K562 (cell line): ENCODE measurements at regions not wholly inside any gene's neighbourhood (a gene's known extent, or its start where the extent isn't known, plus 50 kb on each side); places are given as distances from the start of the nearest gene placed in this dataset.

Experiments used
- ATAC-seq: fragments of 200-7000 bp; cut with Tn5 transposase; 3 replicates; pipeline ENCODE4 v1.9.1; 2020; ENCODE audit warnings: moderate library complexity
- BruUV-seq: library from RNA; stranded (reverse); fragments of 400-500 nt; replicated peaks from 2 replicates; lab custom pipeline; 2021; lab: Mats Ljungman, UMichigan
- CTCF ChIA-PET: fragments of 300-600 bp; formaldehyde crosslinking; extraction: SDS; loops from one replicate; lab custom pipeline; 2021; ENCODE audit warnings: low intra/inter-chr PET ratio; lab: Yijun Ruan, JAX
- POLR2A ChIA-PET: fragments of 300-600, 350-650 bp; sonication (Branson Sonifier 250); formaldehyde crosslinking; extraction: SDS; loops from one replicate; lab custom pipeline; 2021; ENCODE audit warnings: antibody characterized with exemption, inconsistent platforms; lab: Yijun Ruan, JAX
- DNase-seq, 4 experiments: peaks; one replicate each; pipeline versions ENCODE4 v3.0.0 to v3.0.0-alpha.2; 2011 to 2018; ENCODE audit warnings: low spot score in 3 of 4, mixed read lengths in 3 of 4; ENCODE audit errors: extremely low read depth in 1 of 4
- FAIRE-seq: peaks from 2 replicates; lab custom pipeline; 2011; peaks lifted over from hg19 to GRCh38; lab: Jason Lieb, UNC
- H2AFZ ChIP-seq: 2 replicates; pipeline ENCODE4 v1.6.0; 2011; ENCODE audit warnings: low read depth, low read length, control low read depth, inconsistent platforms
- H3K27ac ChIP-seq: fragments of 200-600 bp; 3 replicates; pipeline ENCODE4 v1.8.0; 2011; ENCODE audit warnings: low read depth, mild to moderate bottlenecking, control low read depth, inconsistent platforms, low read length, moderate library complexity, mixed read lengths; ENCODE audit errors: extremely low read depth
- H3K27me3 ChIP-seq, 2 experiments: fragments of 300-600 bp in 1 of 2; 2 replicates in 1 of 2; 3 replicates in 1 of 2; pipeline versions ENCODE4 v1.6.0 to v1.8.0; 2011; ENCODE audit warnings: inconsistent platforms in 2 of 2, low read length in 2 of 2, mild to moderate bottlenecking in 1 of 2, mixed read lengths in 1 of 2, moderate library complexity in 1 of 2; ENCODE audit not compliant: control insufficient read depth in 2 of 2, insufficient read depth in 2 of 2
- H3K36me3 ChIP-seq: fragments of 300-600 bp; 3 replicates; pipeline ENCODE4 v1.8.0; 2011; ENCODE audit warnings: mild to moderate bottlenecking, low read length, inconsistent platforms; ENCODE audit not compliant: control insufficient read depth, insufficient read depth
- H3K4me1 ChIP-seq, 2 experiments: fragments of 200-600 bp in 1 of 2; replicated peaks in 1 of 2; 2 replicates in 1 of 2; 3 replicates in 1 of 2; pipeline versions ENCODE4 v1.5.1 to v1.8.0; 2011; ENCODE audit warnings: inconsistent platforms in 2 of 2, low read length in 2 of 2, mild to moderate bottlenecking in 1 of 2, mixed read lengths in 1 of 2, moderate library complexity in 1 of 2; ENCODE audit not compliant: control insufficient read depth in 2 of 2, insufficient read depth in 2 of 2
- H3K4me2 ChIP-seq: 2 replicates; pipeline ENCODE4 v1.6.1; 2011; ENCODE audit warnings: low read length, control low read depth, inconsistent platforms, mixed read lengths; ENCODE audit not compliant: insufficient read depth
- H3K4me3 ChIP-seq: fragments of 200-600 bp; sonication (generic), shearing (Covaris generic); 2 replicates; pipeline ENCODE4 v1.5.1; 2016; ENCODE audit warnings: control low read depth, inconsistent platforms
- H3K79me2 ChIP-seq: fragments of 200-600 bp; 3 replicates; pipeline ENCODE4 v1.8.0; 2011; ENCODE audit warnings: low read length, inconsistent platforms; ENCODE audit not compliant: control insufficient read depth, insufficient read depth
- H3K9ac ChIP-seq, 2 experiments: 2 replicates each; pipeline versions ENCODE4 v1.6.0 to v1.6.1; 2011; ENCODE audit warnings: low read depth in 2 of 2, low read length in 2 of 2, control low read depth in 1 of 2, inconsistent platforms in 1 of 2, mild to moderate bottlenecking in 1 of 2, mixed read lengths in 1 of 2; ENCODE audit not compliant: insufficient read depth in 1 of 2
- H3K9me1 ChIP-seq: one replicate; pipeline ENCODE4 v1.6.0; 2011; ENCODE audit warnings: inconsistent platforms, mild to moderate bottlenecking, low read length, moderate library complexity; ENCODE audit not compliant: control insufficient read depth, insufficient read depth
- H3K9me3 ChIP-seq: replicated peaks from 2 replicates; pipeline ENCODE4 v1.5.1; 2011; ENCODE audit warnings: low read depth, low read length, inconsistent platforms; ENCODE audit not compliant: control insufficient read depth, insufficient read depth
- H4K20me1 ChIP-seq: replicated peaks from 2 replicates; pipeline ENCODE4 v1.6.1; 2011; ENCODE audit warnings: low read length, inconsistent platforms, mixed read lengths; ENCODE audit not compliant: control insufficient read depth, insufficient read depth
- KLF6 ChIP-seq: fragments of 250-450 bp; sonication (Bioruptor Pico); IDR thresholded peaks from 2 replicates; pipeline ENCODE4 v1.4.0; 2020; ENCODE audit warnings: mild to moderate bottlenecking, moderate library complexity, borderline replicate concordance
- MAFG ChIP-seq: fragments of 450-650 bp; conservative IDR thresholded peaks from 2 replicates; pipeline ENCODE4 v1.6.1; 2016; ENCODE audit warnings: missing genetic modification characterization, missing compliant biosample characterization
- MEF2D ChIP-seq: conservative IDR thresholded peaks from 2 replicates; pipeline ENCODE4 v1.6.1; 2016; ENCODE audit warnings: low read depth, missing genetic modification characterization, missing compliant biosample characterization
- RBM17 ChIP-seq: fragments of 200-400 bp; formaldehyde crosslinking; IDR thresholded peaks from 2 replicates; pipeline ENCODE4 v1.6.1; 2017; ENCODE audit warnings: low read depth, mild to moderate bottlenecking, low read length, borderline replicate concordance
- SMAD3 ChIP-seq: fragments of 450-650 bp; formaldehyde crosslinking; conservative IDR thresholded peaks from 2 replicates; pipeline ENCODE4 v1.4.0; 2020; ENCODE audit warnings: mild to moderate bottlenecking
- ZNF134 ChIP-seq: fragments of 250-450 bp; sonication (Bioruptor Pico); conservative IDR thresholded peaks from 2 replicates; pipeline ENCODE4 v1.4.0; 2020
- ZNF174 ChIP-seq: fragments of 250-450 bp; sonication (Bioruptor Pico); IDR thresholded peaks from 2 replicates; pipeline ENCODE4 v1.4.0; 2020; ENCODE audit warnings: mild to moderate bottlenecking
- ZNF212 ChIP-seq: fragments of 450-650 bp; formaldehyde crosslinking; IDR thresholded peaks from 2 replicates; pipeline ENCODE4 v1.4.0; 2020; ENCODE audit warnings: mild to moderate bottlenecking
- ZNF444 ChIP-seq: fragments of 250-450 bp; sonication (Bioruptor Pico); IDR thresholded peaks from 2 replicates; pipeline ENCODE4 v1.4.0; 2020; ENCODE audit warnings: mild to moderate bottlenecking, moderate library complexity
- WGBS: fragments of 100-300 bp; shearing (Covaris generic); methylation state at CpG from one replicate; pipeline ENCODE4 v1.1.6; 2016; ENCODE audit warnings: low coverage, mixed read lengths; ENCODE audit not compliant: insufficient coverage; ENCODE audit errors: missing lambda C conversion rate; 5-methylcytosine and 5-hydroxymethylcytosine counted together
- in situ Hi-C: fragments of 300-500 bp; cut with MboI; formaldehyde crosslinking; loops from 4 replicates; pipeline ENCODE4 v1.15.0; 2018; ENCODE audit warnings: inconsistent platforms, mixed read lengths
- intact Hi-C: fragments of 100-400 bp; cut with micrococcal nuclease; formaldehyde crosslinking; loops from 2 replicates; pipeline ENCODE4 v1.14.2; 2022
- TF ChIP-seq, protein P1 (sequence below): fragments of 150-350 bp; conservative IDR thresholded peaks from 2 replicates; pipeline ENCODE4 v1.6.1; 2014; ENCODE audit warnings: low read length
- TF ChIP-seq, protein P2 (sequence below): fragments of 250-450 bp; sonication (Bioruptor Pico); IDR thresholded peaks from 2 replicates; pipeline ENCODE4 v1.5.0; 2021
- TF ChIP-seq, protein P3 (sequence below): fragments of 250-450 bp; sonication (Bioruptor Pico); IDR thresholded peaks from 2 replicates; pipeline ENCODE4 v1.5.0; 2021; ENCODE audit warnings: mild to moderate bottlenecking, borderline replicate concordance

DNA sequence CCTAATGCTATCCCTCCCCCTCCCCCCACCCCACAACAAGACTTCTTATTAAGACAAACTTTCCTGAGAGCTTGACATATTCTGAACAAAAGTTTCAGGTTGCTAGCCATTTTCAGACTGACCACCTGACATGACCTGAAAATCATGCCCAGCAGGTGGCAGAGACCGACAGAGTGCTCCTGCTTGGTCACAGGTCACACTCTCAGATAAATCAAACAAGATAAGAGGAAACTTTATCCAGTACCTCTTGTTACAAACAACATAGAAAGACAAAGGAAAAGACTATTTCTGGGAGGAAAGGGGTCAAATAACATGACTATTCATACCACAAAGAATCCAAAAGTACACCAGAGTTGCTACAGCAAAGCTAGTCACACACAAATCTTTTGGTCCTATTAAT, 107.4 kb downstream of the TMEM200C start (continued):
- TF ChIP-seq, protein P1, sequence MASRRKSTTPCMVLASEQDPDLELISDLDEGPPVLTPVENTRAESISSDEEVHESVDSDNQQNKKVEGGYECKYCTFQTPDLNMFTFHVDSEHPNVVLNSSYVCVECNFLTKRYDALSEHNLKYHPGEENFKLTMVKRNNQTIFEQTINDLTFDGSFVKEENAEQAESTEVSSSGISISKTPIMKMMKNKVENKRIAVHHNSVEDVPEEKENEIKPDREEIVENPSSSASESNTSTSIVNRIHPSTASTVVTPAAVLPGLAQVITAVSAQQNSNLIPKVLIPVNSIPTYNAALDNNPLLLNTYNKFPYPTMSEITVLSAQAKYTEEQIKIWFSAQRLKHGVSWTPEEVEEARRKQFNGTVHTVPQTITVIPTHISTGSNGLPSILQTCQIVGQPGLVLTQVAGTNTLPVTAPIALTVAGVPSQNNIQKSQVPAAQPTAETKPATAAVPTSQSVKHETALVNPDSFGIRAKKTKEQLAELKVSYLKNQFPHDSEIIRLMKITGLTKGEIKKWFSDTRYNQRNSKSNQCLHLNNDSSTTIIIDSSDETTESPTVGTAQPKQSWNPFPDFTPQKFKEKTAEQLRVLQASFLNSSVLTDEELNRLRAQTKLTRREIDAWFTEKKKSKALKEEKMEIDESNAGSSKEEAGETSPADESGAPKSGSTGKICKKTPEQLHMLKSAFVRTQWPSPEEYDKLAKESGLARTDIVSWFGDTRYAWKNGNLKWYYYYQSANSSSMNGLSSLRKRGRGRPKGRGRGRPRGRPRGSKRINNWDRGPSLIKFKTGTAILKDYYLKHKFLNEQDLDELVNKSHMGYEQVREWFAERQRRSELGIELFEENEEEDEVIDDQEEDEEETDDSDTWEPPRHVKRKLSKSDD, result no peak
- TF ChIP-seq ZNF444 (CRISPR knock-in tag), result no peak
- TF ChIP-seq, protein P2, sequence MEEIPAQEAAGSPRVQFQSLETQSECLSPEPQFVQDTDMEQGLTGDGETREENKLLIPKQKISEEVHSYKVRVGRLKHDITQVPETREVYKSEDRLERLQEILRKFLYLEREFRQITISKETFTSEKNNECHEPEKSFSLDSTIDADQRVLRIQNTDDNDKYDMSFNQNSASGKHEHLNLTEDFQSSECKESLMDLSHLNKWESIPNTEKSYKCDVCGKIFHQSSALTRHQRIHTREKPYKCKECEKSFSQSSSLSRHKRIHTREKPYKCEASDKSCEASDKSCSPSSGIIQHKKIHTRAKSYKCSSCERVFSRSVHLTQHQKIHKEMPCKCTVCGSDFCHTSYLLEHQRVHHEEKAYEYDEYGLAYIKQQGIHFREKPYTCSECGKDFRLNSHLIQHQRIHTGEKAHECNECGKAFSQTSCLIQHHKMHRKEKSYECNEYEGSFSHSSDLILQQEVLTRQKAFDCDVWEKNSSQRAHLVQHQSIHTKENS, result no peak
- TF ChIP-seq, all 486 proteins: peak for 0

DNA sequence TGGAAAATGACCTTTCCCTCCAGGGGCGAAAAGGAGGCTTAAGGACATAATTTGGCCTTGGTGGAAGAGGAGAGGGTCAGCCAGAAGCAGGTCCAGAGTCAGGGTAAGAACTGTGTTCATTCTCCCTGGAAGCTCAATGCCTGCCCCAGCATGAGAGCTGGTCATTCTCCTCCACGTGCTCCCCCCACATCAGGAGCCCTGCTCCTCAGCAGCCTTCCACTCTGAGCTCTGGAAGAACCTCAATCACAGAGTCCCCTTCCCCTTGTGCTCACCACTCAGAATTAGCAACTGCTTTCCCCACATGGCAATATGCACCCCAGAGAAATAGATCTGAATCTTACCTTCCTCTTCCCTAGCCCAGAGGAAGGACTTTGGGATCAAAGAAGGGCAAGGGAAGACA, 115.4 kb downstream of the TMEM200C start:
- no peak for TF ChIP-seq ZNF174 (CRISPR knock-in tag)
- TF ChIP-seq KLF6 (CRISPR knock-in tag), result no peak
- no peak for TF ChIP-seq RBM17
- no peak for TF ChIP-seq ZNF134 (CRISPR knock-in tag)
- no peak for TF ChIP-seq MAFG (tag)
- TF ChIP-seq ZNF212, result no peak
- no peak for TF ChIP-seq SMAD3
- TF ChIP-seq, protein P3, sequence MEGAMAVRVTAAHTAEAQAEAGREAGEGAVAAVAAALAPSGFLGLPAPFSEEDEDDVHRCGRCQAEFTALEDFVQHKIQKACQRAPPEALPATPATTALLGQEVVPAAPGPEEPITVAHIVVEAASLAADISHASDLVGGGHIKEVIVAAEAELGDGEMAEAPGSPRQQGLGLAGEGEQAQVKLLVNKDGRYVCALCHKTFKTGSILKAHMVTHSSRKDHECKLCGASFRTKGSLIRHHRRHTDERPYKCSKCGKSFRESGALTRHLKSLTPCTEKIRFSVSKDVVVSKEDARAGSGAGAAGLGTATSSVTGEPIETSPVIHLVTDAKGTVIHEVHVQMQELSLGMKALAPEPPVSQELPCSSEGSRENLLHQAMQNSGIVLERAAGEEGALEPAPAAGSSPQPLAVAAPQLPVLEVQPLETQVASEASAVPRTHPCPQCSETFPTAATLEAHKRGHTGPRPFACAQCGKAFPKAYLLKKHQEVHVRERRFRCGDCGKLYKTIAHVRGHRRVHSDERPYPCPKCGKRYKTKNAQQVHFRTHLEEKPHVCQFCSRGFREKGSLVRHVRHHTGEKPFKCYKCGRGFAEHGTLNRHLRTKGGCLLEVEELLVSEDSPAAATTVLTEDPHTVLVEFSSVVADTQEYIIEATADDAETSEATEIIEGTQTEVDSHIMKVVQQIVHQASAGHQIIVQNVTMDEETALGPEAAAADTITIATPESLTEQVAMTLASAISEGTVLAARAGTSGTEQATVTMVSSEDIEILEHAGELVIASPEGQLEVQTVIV, result no peak
- TF ChIP-seq MEF2D, result no peak
- intact Hi-C loops (no loop called here), in situ Hi-C loops (no loop called here)
- CTCF ChIA-PET, result interaction anchor here (0.6 kb wide), 1 partner anchor 76 kb away, joined by 3 read pairs; no protein-coding TSS in a partner anchor
- Histone ChIP-seq H3K9ac (no peak overlapping the region), H3K27me3 (no peaks in the 10 kb centered on the region), H3K9me1 (no peaks in the 10 kb centered on the region), H3K36me3 (no peaks in the 10 kb centered on the region), H3K4me3 (no peak overlapping the region), H3K27ac (no peak overlapping the region), H3K4me1 (no peaks in the 10 kb centered on the region), H3K79me2 (no peaks in the 10 kb centered on the region), H2AFZ (no peak overlapping the region), H3K4me2 (no peak overlapping the region), H3K9me3 (no peaks in the 10 kb centered on the region), H4K20me1 (no peaks in the 10 kb centered on the region)
- no TSS peak for BruUV-seq
- FAIRE-seq (no peak), DNase-seq (no peak), ATAC-seq (no peak)
- POLR2A ChIA-PET, result no interaction called here
- WGBS, result 0% methylated on average over 1 of the region's 2 CpGs
